Endodermal cell (in vitro differentiated cells): ENCODE measurements at regions not wholly inside any gene's neighbourhood (a gene's known extent, or its start where the extent isn't known, plus 50 kb on each side); places are given as distances from the start of the nearest gene placed in this dataset.

Experiments
- DNase-seq: peaks from one replicate; pipeline ENCODE4 v3.0.0-alpha.2; 2017
- H3K27ac ChIP-seq: 2 replicates; pipeline ENCODE4 v1.5.1; 2013; ENCODE audit warnings: mild to moderate bottlenecking, low read depth, low read length, moderate library complexity
- H3K27me3 ChIP-seq: 2 replicates; pipeline ENCODE4 v1.6.1; 2013; ENCODE audit warnings: mild to moderate bottlenecking, low read length, moderate library complexity; ENCODE audit not compliant: insufficient read depth, control insufficient read depth, poor library complexity, severe bottlenecking
- H3K36me3 ChIP-seq: 2 replicates; pipeline ENCODE4 v1.7.0; 2013; ENCODE audit warnings: mild to moderate bottlenecking, low read length, moderate library complexity; ENCODE audit not compliant: control insufficient read depth, insufficient read depth
- H3K4me1 ChIP-seq: one replicate; pipeline ENCODE4 v1.7.0; 2013; ENCODE audit warnings: low read length; ENCODE audit not compliant: control insufficient read depth, insufficient read depth
- H3K4me3 ChIP-seq: 2 replicates; pipeline ENCODE4 v1.5.1; 2013; ENCODE audit warnings: mild to moderate bottlenecking, low read length, moderate library complexity
- H3K9ac ChIP-seq: 2 replicates; pipeline ENCODE4 v1.6.1; 2013; ENCODE audit warnings: mild to moderate bottlenecking, low read length, moderate library complexity; ENCODE audit not compliant: poor library complexity, severe bottlenecking; ENCODE audit errors: extremely low read depth
- H3K9me3 ChIP-seq: 2 replicates; pipeline ENCODE4 v1.6.1; 2013; ENCODE audit warnings: mild to moderate bottlenecking, low read length, moderate library complexity; ENCODE audit not compliant: control insufficient read depth
- H3K27ac Mint-ChIP-seq: 2 replicates; pipeline ENCODE4 v1.8.0; 2020; ENCODE audit warnings: mixed read lengths
- H3K27me3 Mint-ChIP-seq: 2 replicates; pipeline ENCODE4 v1.8.0; 2021; ENCODE audit warnings: mild to moderate bottlenecking, mixed read lengths; ENCODE audit not compliant: insufficient read depth
- H3K36me3 Mint-ChIP-seq: 2 replicates; pipeline ENCODE4 v1.8.0; 2020; ENCODE audit warnings: low read depth, mixed read lengths
- H3K4me1 Mint-ChIP-seq: 2 replicates; pipeline ENCODE4 v1.8.0; 2020; ENCODE audit warnings: mixed read lengths
- H3K4me3 Mint-ChIP-seq: 2 replicates; pipeline ENCODE4 v1.8.0; 2020; ENCODE audit warnings: mild to moderate bottlenecking, moderate library complexity, mixed read lengths
- H3K9me3 Mint-ChIP-seq: 2 replicates; pipeline ENCODE4 v1.8.0; 2020; ENCODE audit warnings: mild to moderate bottlenecking, mixed read lengths
- WGBS, 2 experiments: methylation state at CpG; one replicate each; pipeline versions ENCODE4 v1.1.5 to v1.1.7; 2013; ENCODE audit warnings: missing lambda C conversion rate in 2 of 2, mixed read lengths in 1 of 2; ENCODE audit not compliant: insufficient coverage in 1 of 2, insufficient read length in 1 of 2; 5-methylcytosine and 5-hydroxymethylcytosine counted together
- TF ChIP-seq, protein P1 (sequence below): fragments of 200-600 bp; sonication (generic); conservative IDR thresholded peaks from 2 replicates; pipeline ENCODE4 v1.5.0; 2021; ENCODE audit warnings: antibody characterized with exemption, mild to moderate bottlenecking

DNA sequence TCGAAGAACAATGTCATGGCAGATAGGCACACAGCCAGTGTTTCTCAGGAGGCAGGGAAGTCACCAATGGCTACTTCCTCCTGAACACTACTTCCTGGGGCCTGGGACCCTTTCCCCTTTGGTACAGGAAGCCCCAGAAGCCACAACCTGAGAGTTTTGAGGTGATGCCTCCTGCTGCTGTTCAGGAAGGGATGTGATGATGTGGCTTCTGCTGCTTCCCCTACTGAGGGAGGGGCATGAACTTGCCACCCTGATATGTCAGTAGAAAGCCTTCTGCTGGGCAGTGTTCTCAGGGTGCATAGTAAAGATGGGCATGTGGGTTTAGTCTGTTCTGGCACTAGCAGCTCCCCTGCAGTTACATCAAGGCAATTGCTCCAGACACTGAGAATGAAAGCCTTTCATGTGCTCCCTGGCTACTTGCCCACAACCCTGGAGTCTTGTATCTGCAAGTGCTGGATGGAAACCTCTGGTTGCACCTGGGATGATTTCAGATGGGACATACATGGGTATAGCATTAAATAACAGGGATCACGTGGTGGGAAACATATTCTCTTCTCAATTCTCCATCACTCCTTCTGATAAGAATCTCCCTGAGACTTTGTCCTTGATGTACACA is 69.3 kb downstream of the ADRA2A start:
- H3K9me3 ChIP-seq = no peaks in the 10 kb centered on the region
- Mint-ChIP-seq H3K4me1 (peaks cover 2% of the 10 kb centered on the region), H3K4me3 (no peak overlapping the region), H3K36me3 (no peaks in the 10 kb centered on the region), H3K27ac (no peak overlapping the region), H3K27me3 (peaks cover 91% of the 10 kb centered on the region), H3K9me3 (no peaks in the 10 kb centered on the region)
- H3K27me3 ChIP-seq = peaks cover 95% of the 10 kb centered on the region
- H3K36me3 ChIP-seq = no peaks in the 10 kb centered on the region
- no peak for DNase-seq
- no peak overlapping the region for H3K27ac ChIP-seq
- 75 to 94% methylated on average over 2 of the region's 2 CpGs for WGBS, 2 experiments
- no peak overlapping the region for H3K9ac ChIP-seq
- H3K4me3 ChIP-seq = no peak overlapping the region
- no peaks in the 10 kb centered on the region for H3K4me1 ChIP-seq
- TF ChIP-seq, protein P1, sequence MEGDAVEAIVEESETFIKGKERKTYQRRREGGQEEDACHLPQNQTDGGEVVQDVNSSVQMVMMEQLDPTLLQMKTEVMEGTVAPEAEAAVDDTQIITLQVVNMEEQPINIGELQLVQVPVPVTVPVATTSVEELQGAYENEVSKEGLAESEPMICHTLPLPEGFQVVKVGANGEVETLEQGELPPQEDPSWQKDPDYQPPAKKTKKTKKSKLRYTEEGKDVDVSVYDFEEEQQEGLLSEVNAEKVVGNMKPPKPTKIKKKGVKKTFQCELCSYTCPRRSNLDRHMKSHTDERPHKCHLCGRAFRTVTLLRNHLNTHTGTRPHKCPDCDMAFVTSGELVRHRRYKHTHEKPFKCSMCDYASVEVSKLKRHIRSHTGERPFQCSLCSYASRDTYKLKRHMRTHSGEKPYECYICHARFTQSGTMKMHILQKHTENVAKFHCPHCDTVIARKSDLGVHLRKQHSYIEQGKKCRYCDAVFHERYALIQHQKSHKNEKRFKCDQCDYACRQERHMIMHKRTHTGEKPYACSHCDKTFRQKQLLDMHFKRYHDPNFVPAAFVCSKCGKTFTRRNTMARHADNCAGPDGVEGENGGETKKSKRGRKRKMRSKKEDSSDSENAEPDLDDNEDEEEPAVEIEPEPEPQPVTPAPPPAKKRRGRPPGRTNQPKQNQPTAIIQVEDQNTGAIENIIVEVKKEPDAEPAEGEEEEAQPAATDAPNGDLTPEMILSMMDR = no peak

- Histone ChIP-seq H3K9me3 (no peaks in the 10 kb centered on the region), H3K27ac (no peak overlapping the region), H3K4me1 (no peaks in the 10 kb centered on the region), H3K4me3 (no peak overlapping the region), H3K36me3 (no peaks in the 10 kb centered on the region), H3K27me3 (peaks cover 89% of the 10 kb centered on the region), H3K9ac (no peak overlapping the region)
- H3K4me3 Mint-ChIP-seq = no peak overlapping the region
- peaks cover 8% of the 10 kb centered on the region for H3K4me1 Mint-ChIP-seq
- no peak overlapping the region for H3K27ac Mint-ChIP-seq
- H3K36me3 Mint-ChIP-seq = no peaks in the 10 kb centered on the region
- WGBS, 2 experiments = 79% methylated on average over 4 to 6 of the region's 6 CpGs
- H3K9me3 Mint-ChIP-seq = no peaks in the 10 kb centered on the region
- H3K27me3 Mint-ChIP-seq = peaks cover 92% of the 10 kb centered on the region
- no peak for DNase-seq
- TF ChIP-seq, protein P1 = no peak
These were observed 71.2 kb downstream of the ADRA2A start for GRCh38 chr10:111148025-111148424.

- Mint-ChIP-seq H3K27ac (no peak overlapping the region), H3K4me3 (no peak overlapping the region), H3K4me1 (peaks cover 8% of the 10 kb centered on the region), H3K9me3 (no peaks in the 10 kb centered on the region), H3K36me3 (no peaks in the 10 kb centered on the region), H3K27me3 (peaks cover 88% of the 10 kb centered on the region)
- Histone ChIP-seq H3K27me3 (peaks cover 85% of the 10 kb centered on the region), H3K9me3 (no peaks in the 10 kb centered on the region), H3K36me3 (no peaks in the 10 kb centered on the region), H3K4me1 (no peaks in the 10 kb centered on the region), H3K4me3 (no peak overlapping the region), H3K27ac (no peak overlapping the region), H3K9ac (no peak overlapping the region)
- TF ChIP-seq, protein P1 = no peak
- DNase-seq = no peak
- 93 to 97% methylated on average over 6 to 7 of the region's 7 CpGs for WGBS, 2 experiments
These were observed 71.6 kb downstream of the ADRA2A start for GRCh38 chr10:111148440-111148839.
